Aorta (tissue), 5 donors: ENCODE measurements at regions not wholly inside any gene's neighbourhood (a gene's known extent, or its start where the extent isn't known, plus 50 kb on each side); places are given as distances from the start of the nearest gene placed in this dataset.

Source experiments
- ATAC-seq: fragments of 200-7000 bp; cut with Tn5 transposase; one replicate; pipeline ENCODE4 v1.9.1; 2022; ENCODE audit warnings: moderate library complexity; ENCODE audit not compliant: low FRiP score
- DNase-seq, 2 donors: peaks; one replicate each; pipeline ENCODE4 v3.0.0-alpha.2; 2020
- H3K27ac ChIP-seq, 2 donors: one replicate each; pipeline ENCODE4 v1.5.1; 2013; ENCODE audit warnings: low read length in 2 of 2, mild to moderate bottlenecking in 2 of 2, moderate library complexity in 2 of 2, control low read depth in 1 of 2, inconsistent platforms in 1 of 2, low read depth in 1 of 2
- H3K27me3 ChIP-seq, 2 donors: one replicate each; pipeline ENCODE4 v1.6.1; 2013; ENCODE audit warnings: control low read depth in 1 of 2, low read length in 1 of 2, mild to moderate bottlenecking in 1 of 2, moderate library complexity in 1 of 2; ENCODE audit not compliant: insufficient read depth in 2 of 2, control insufficient read depth in 1 of 2
- H3K36me3 ChIP-seq, 2 donors: one replicate each; pipeline ENCODE4 v1.6.1; 2013; ENCODE audit warnings: control low read depth in 1 of 2, low read length in 1 of 2, mild to moderate bottlenecking in 1 of 2; ENCODE audit not compliant: insufficient read depth in 2 of 2, control insufficient read depth in 1 of 2
- H3K4me1 ChIP-seq, 2 donors: one replicate each; pipeline ENCODE4 v1.6.1; 2013; ENCODE audit warnings: low read length in 2 of 2, control low read depth in 1 of 2, mild to moderate bottlenecking in 1 of 2, moderate library complexity in 1 of 2; ENCODE audit not compliant: insufficient read depth in 2 of 2, control insufficient read depth in 1 of 2
- H3K4me3 ChIP-seq, 2 donors: one replicate each; pipeline ENCODE4 v1.5.1; 2013; ENCODE audit warnings: low read length in 2 of 2, control low read depth in 1 of 2, mild to moderate bottlenecking in 1 of 2
- H3K9me3 ChIP-seq: one replicate; pipeline ENCODE4 v1.6.1; 2013; ENCODE audit warnings: mild to moderate bottlenecking, low read length; ENCODE audit not compliant: control insufficient read depth
- WGBS, 2 donors: extraction: QIAGEN DNeasy Blood & Tissue Kit; methylation state at CpG; one replicate each; pipeline ENCODE4 v1.1.7; 2013; 5-methylcytosine and 5-hydroxymethylcytosine counted together
- intact Hi-C, 2 donors: fragments of 100-400 bp; cut with DNase I; formaldehyde crosslinking; loops; one replicate each; pipeline versions ENCODE4 v1.14.2 to v1.15.0; 2022
- donor health status: healthy with polysubstance abuse.
- donor health status: Bipolar disorder and iron deficiency.
- donor health status: DM: no; HTN: no; CAD: no.
- donor health status: DM: no; HTN: no; CAD: no.
- donor health status: DM: yes; HTN: yes; CAD: no.

DNA sequence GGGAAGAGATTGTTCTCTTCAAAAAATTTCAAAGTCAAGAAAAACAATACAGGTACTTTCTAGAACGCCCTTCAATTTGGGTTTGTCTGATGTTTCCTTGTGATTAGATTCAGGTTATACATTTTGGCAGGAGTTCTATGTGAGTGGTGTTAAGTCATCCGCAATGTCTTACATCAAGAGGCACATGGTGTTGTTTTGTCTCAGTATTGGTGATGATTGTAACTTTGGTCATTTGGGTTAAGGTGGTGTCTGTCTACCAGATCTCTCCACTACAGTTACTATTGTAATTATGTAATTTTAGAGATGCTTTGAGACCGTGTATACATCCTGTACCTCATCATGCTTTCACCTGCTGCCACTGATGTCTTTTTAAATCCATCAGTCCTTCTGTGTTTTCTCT lies 60.3 kb downstream of the TET3 start:
- Histone ChIP-seq H3K4me1 (no peaks in the 10 kb centered on the region), H3K27ac (no peak overlapping the region), H3K27me3 (no peaks in the 10 kb centered on the region), H3K36me3 (no peaks in the 10 kb centered on the region), H3K4me3 (no peak overlapping the region), H3K9me3 (no peaks in the 10 kb centered on the region)
- DNase-seq: no peak
- WGBS, 2 donors: 85 to 90% methylated on average over 3 of the region's 3 CpGs
- ATAC-seq: no peak
- intact Hi-C loops: no loop called here

DNA sequence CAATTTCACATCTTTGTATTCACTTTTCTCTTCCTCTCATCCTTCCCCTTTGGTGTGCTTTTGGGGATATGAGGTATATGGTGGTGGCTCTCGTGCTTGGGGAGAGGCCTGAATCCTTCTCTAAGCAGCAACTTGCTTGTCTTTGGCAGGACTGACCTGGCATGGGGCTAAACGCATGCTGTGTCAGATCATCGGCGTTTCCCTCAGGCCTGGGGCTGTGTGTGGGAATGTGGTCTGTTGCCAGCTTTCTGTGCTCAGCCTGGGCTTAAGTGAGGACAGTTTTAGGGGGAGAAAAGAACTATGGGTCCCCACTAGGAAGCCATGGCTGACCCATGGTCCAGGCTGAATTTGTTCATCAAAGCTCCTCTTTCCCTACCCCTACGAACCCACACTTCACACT lies 60.7 kb downstream of the TET3 start:
- 16% methylated on average over 5 of the region's 5 CpGs for WGBS, 2 donors
- Histone ChIP-seq H3K4me3 (no peak overlapping the region), H3K27me3 (no peaks in the 10 kb centered on the region), H3K36me3 (no peaks in the 10 kb centered on the region), H3K4me1 (no peaks in the 10 kb centered on the region), H3K27ac (no peak overlapping the region), H3K9me3 (no peaks in the 10 kb centered on the region)
- ATAC-seq (no peak), DNase-seq (no peak)
- intact Hi-C loops: no loop called here

DNA sequence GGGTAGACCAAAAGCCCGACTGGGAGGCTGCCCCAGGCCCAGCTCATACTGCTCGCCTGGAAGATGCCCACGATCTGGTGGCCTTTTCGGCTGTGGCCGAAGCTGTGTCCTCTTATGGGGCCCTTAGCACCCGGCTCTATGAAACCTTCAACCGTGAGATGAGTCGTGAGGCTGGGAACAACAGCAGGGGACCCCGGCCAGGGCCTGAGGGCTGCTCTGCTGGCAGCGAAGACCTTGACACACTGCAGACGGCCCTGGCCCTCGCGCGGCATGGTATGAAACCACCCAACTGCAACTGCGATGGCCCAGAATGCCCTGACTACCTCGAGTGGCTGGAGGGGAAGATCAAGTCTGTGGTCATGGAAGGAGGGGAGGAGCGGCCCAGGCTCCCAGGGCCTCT lies 61.7 kb downstream of the TET3 start:
- no peaks in the 10 kb centered on the region for H3K4me1 ChIP-seq
- H3K27me3 ChIP-seq: no peaks in the 10 kb centered on the region
- DNase-seq (no peak), ATAC-seq (no peak)
- H3K27ac ChIP-seq: no peak overlapping the region
- H3K9me3 ChIP-seq: no peaks in the 10 kb centered on the region
- WGBS, 2 donors: 89 to 95% methylated on average over 17 of the region's 17 CpGs
- H3K36me3 ChIP-seq: no peaks in the 10 kb centered on the region
- H3K4me3 ChIP-seq: no peak overlapping the region
- intact Hi-C loops: no loop called here

- H3K4me3 ChIP-seq: no peak overlapping the region
- intact Hi-C loops: no loop called here
- no peaks in the 10 kb centered on the region for H3K27me3 ChIP-seq
- H3K9me3 ChIP-seq: no peaks in the 10 kb centered on the region
- H3K27ac ChIP-seq: no peak overlapping the region
- H3K36me3 ChIP-seq: no peaks in the 10 kb centered on the region
- DNase-seq: no peak
- 95 to 98% methylated on average over 14 of the region's 14 CpGs for WGBS, 2 donors
- no peaks in the 10 kb centered on the region for H3K4me1 ChIP-seq
- ATAC-seq: no peak
Observed at GRCh38 chr2:74047152-74047551, 62.4 kb downstream of the TET3 start.

- Histone ChIP-seq H3K4me3 (no peak overlapping the region), H3K27me3 (no peaks in the 10 kb centered on the region), H3K4me1 (no peaks in the 10 kb centered on the region), H3K36me3 (no peaks in the 10 kb centered on the region), H3K27ac (no peak overlapping the region), H3K9me3 (no peaks in the 10 kb centered on the region)
- DNase-seq (no peak), ATAC-seq (no peak)
- intact Hi-C loops: no loop called here
- WGBS, 2 donors: 94 to 95% methylated on average over 7 of the region's 7 CpGs
Observed at GRCh38 chr2:74048147-74048546, 63.4 kb downstream of the TET3 start.

GRCh38 chr2:74048843-74049519 lies 64.3 kb downstream of the TET3 start:
- DNase-seq (no peak), ATAC-seq (no peak)
- no peaks in the 10 kb centered on the region for H3K27me3 ChIP-seq
- H3K27ac ChIP-seq: no peak overlapping the region
- no peak overlapping the region for H3K4me3 ChIP-seq
- WGBS, 2 donors: 86 to 94% methylated on average over 9 of the region's 9 CpGs
- intact Hi-C loops: no loop called here
- no peaks in the 10 kb centered on the region for H3K4me1 ChIP-seq
- H3K9me3 ChIP-seq: no peaks in the 10 kb centered on the region
- no peaks in the 10 kb centered on the region for H3K36me3 ChIP-seq

DNA sequence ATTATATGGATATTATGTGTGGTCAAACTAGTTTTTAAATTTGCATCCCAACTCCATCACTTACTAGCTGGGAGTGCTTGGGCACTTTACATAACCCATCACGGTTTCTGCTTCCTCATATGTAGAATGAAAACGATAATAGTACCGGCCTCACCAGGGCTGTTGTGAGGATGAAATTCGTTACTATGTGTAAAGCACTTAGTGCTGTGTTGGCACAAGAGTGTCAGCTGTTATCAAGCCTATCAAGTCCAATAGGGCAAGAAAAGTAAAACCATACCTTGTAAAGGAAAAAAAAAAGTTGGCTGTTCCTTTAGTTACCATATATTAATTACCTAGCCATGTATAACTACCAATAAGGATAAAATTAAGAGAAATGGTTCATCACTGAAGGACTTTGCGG lies 65.4 kb downstream of the TET3 start:
- ATAC-seq (no peak), DNase-seq (no peak)
- intact Hi-C loops: no loop called here
- H3K27me3 ChIP-seq: no peaks in the 10 kb centered on the region
- 93 to 94% methylated on average over 5 of the region's 5 CpGs for WGBS, 2 donors
- no peaks in the 10 kb centered on the region for H3K9me3 ChIP-seq
- no peaks in the 10 kb centered on the region for H3K4me1 ChIP-seq
- no peaks in the 10 kb centered on the region for H3K36me3 ChIP-seq
- no peak overlapping the region for H3K4me3 ChIP-seq
- no peak overlapping the region for H3K27ac ChIP-seq

- Histone ChIP-seq H3K4me1 (no peaks in the 10 kb centered on the region), H3K27ac (no peak overlapping the region), H3K36me3 (no peaks in the 10 kb centered on the region), H3K4me3 (no peak overlapping the region), H3K9me3 (no peaks in the 10 kb centered on the region), H3K27me3 (no peaks in the 10 kb centered on the region)
- DNase-seq: no peak
- ATAC-seq: no peak
- WGBS, 2 donors: 88 to 90% methylated on average over 1 of the region's 1 CpG
- intact Hi-C loops: no loop called here
Observed at GRCh38 chr2:74051504-74051903, 66.8 kb downstream of the TET3 start.

DNA sequence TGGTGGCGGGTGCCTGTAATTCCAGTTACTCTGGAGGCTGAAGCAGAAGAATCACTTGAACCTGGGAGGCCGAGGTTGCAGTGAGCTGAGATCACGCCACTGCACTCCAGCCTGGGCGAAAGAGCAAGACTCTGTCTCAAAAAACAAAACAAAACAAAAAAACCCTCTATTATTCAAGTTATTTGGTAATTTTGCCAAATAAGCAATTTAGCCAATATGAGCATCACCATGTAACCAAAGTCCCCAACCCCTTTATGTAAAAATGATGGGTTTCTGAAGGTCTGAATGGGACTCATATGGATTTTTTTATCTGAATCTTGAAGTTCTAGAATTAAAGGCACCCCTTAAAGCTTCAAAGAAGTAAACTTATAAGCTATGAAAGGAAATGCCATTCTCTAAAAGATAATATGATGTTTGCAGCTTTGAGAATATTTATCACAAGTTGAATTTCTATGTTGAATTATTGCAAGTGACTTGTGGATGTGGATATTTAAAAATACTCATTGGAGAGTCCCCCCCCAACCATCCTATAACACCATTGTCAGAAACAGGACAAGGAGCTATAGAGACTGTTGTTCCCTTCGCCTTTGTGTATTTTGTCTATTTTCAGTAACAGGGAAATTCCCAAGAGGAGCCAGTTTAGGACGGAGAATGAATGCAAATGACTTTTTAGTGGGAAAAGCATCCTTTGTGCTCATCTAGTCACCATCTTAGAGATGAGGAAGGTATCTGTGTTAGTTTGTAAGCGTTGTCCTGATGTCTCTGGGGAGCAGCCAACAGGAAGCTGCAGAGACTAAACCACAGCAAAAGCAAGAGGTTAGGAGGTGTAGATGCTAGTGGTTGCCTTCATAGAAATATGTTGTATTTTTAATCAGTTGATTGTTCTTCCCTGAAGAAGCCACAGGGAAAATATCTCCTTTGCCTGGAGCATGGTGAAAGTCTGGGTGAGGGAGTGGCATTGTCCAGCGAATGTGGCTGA lies 68.3 kb downstream of the TET3 start:
- no peak overlapping the region for H3K27ac ChIP-seq
- H3K9me3 ChIP-seq: no peaks in the 10 kb centered on the region
- 86% methylated on average over 8 of the region's 8 CpGs for WGBS, 2 donors
- no peaks in the 10 kb centered on the region for H3K27me3 ChIP-seq
- no peaks in the 10 kb centered on the region for H3K4me1 ChIP-seq
- ATAC-seq (no peak), DNase-seq (no peak)
- intact Hi-C loops: no loop called here
- no peaks in the 10 kb centered on the region for H3K36me3 ChIP-seq
- H3K4me3 ChIP-seq: no peak overlapping the region
